Fibroblast of mammary gland (primary cell): ENCODE measurements at regions not wholly inside any gene's neighbourhood (a gene's known extent, or its start where the extent isn't known, plus 50 kb on each side); places are given as distances from the start of the nearest gene placed in this dataset.

Experiments used
- DNase-seq: peaks from one replicate; pipeline ENCODE4 v3.0.0-alpha.2; 2010; ENCODE audit warnings: low read depth
- H3K4me3 ChIP-seq: 2 replicates; pipeline ENCODE4 v1.5.1; 2011; ENCODE audit warnings: low read depth, mild to moderate bottlenecking, low read length, moderate library complexity; ENCODE audit not compliant: control insufficient read depth
- CTCF ChIP-seq: conservative IDR thresholded peaks from 2 replicates; pipeline ENCODE4 v1.5.1; 2011; ENCODE audit warnings: low read depth, low read length, inconsistent platforms; ENCODE audit not compliant: control insufficient read depth, insufficient read depth

DNA sequence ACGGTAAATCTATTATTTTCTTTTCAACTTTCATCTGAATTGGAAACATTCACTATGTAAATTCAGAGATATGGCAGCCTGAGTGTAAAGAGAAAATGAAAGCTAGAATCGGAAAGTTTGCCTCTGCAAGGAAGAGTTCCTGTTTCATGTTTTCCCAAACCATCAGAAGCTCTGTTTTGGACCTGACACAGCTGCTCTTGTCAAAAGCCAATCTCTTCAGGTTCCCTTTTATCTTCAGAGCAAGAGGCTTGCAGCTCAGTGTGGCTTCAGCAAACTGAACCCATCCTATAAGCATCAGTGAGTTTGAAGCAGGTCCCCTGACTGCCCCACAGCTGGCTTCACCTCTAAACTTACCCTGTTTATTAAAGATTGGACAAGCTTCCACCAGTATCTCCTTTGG is 1099.7 kb downstream of the DTWD2 start:
- TF ChIP-seq CTCF, result no peak
- H3K4me3 ChIP-seq, result no peak overlapping the region
- no peak for DNase-seq

GRCh38 chr5:117881426-117882230 is 1106.7 kb downstream of the DTWD2 start:
- H3K4me3 ChIP-seq, result no peak overlapping the region

GRCh38 chr5:117880932-117881331 is 1107.4 kb downstream of the DTWD2 start:
- DNase-seq, result no peak
- no peak overlapping the region for H3K4me3 ChIP-seq
- TF ChIP-seq CTCF, result no peak

More at GRCh38 chr5:117881426-117882230, 1106.7 kb downstream of the DTWD2 start:
- no peak for DNase-seq
- no peak for TF ChIP-seq CTCF

- H3K4me3 ChIP-seq, result no peak overlapping the region
- TF ChIP-seq CTCF, result no peak
- DNase-seq, result no peak
Observed at GRCh38 chr5:117877731-117878130, 1110.6 kb downstream of the DTWD2 start.

DNA sequence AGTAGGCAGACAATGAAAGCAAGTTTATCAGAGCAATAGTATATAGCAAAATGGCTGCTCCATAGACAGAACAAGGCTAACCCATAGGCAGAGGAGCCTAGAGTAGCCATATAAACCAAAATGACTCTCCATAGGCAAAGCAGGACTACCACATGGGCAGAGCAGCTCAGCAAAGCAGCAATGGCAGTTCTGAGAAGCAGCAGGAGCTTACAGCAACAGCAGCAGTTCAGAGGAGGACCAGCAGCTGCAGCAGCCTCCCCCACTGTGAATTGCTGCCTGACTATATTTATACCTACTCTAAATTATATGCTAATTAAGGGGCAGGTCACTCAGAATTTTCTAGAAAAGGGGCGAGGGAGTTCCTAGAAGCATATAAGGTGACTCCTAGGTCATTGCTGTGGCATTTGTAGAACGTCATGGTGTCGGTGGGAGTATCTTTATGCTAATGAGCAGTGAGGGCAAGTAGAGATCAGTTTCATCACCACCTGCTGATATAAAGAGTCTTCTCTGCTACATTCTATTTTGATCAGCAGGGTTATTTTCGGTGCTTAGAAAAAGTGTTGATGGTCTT is 1115.5 kb downstream of the DTWD2 start:
- no peak for DNase-seq
- H3K4me3 ChIP-seq, result no peak overlapping the region
- no peak for TF ChIP-seq CTCF

GRCh38 chr5:117869596-117869995 is 1118.8 kb downstream of the DTWD2 start:
- TF ChIP-seq CTCF, result no peak
- no peak overlapping the region for H3K4me3 ChIP-seq
- no peak for DNase-seq
